SK-N-SH (cell line): ENCODE measurements at regions not wholly inside any gene's neighbourhood (a gene's known extent, or its start where the extent isn't known, plus 50 kb on each side); places are given as distances from the start of the nearest gene placed in this dataset.

Source experiments
- CTCF ChIA-PET: fragments of 300-600, 350-600 bp; formaldehyde crosslinking; extraction: SDS; loops from one replicate; lab custom pipeline; 2021; lab: Yijun Ruan, JAX
- POLR2A ChIA-PET: fragments of 350-600 bp; sonication (Branson Sonifier 250); formaldehyde crosslinking; extraction: SDS; loops from one replicate; lab custom pipeline; 2020; ENCODE audit warnings: antibody characterized with exemption, inconsistent platforms; lab: Yijun Ruan, JAX
- DNase-seq: peaks from one replicate; pipeline ENCODE4 v3.0.0; 2012
- H2AFZ ChIP-seq: fragments of 200-600 bp; sonication (generic); 2 replicates; pipeline ENCODE4 v1.8.1; 2016; ENCODE audit warnings: antibody characterized with exemption, mild to moderate bottlenecking, low read depth
- H3F3A ChIP-seq: fragments of 200-600 bp; sonication (generic); replicated peaks from 2 replicates; pipeline ENCODE3; 2016; ENCODE audit warnings: antibody characterized with exemption, mild to moderate bottlenecking; ENCODE audit not compliant: insufficient read depth
- H3K27ac ChIP-seq, 2 experiments: fragments of 200-500 bp in 1 of 2; fragments of 200-600 bp in 1 of 2; sonication (Bioruptor generic) in 1 of 2; sonication (generic), shearing (Covaris generic) in 1 of 2; 2 replicates each; pipeline versions ENCODE4 v1.5.1 to v1.6.1; 2014 to 2016; ENCODE audit warnings: low read depth in 2 of 2, inconsistent platforms in 1 of 2, low read length in 1 of 2, mild to moderate bottlenecking in 1 of 2, mixed read lengths in 1 of 2
- H3K27me3 ChIP-seq: fragments of 200-600 bp; sonication (generic), shearing (Covaris generic); 2 replicates; pipeline ENCODE4 v1.6.1; 2016; ENCODE audit warnings: mixed run types; ENCODE audit not compliant: insufficient read depth
- H3K36me3 ChIP-seq, 2 experiments: fragments of 200-500 bp in 1 of 2; fragments of 200-600 bp in 1 of 2; sonication (Bioruptor generic) in 1 of 2; sonication (generic) in 1 of 2; replicated peaks in 1 of 2; 2 replicates each; pipeline versions ENCODE3 to v1.5.1; 2014 to 2016; ENCODE audit warnings: low read length in 1 of 2, mild to moderate bottlenecking in 1 of 2; ENCODE audit not compliant: insufficient read depth in 2 of 2, control insufficient read depth in 1 of 2
- H3K4me1 ChIP-seq, 2 experiments: fragments of 200-500 bp in 1 of 2; fragments of 200-600 bp in 1 of 2; sonication (Bioruptor generic) in 1 of 2; sonication (generic), shearing (Covaris generic) in 1 of 2; 2 replicates each; pipeline versions ENCODE4 v1.5.1 to v1.6.1; 2014 to 2016; ENCODE audit warnings: low read depth in 1 of 2, low read length in 1 of 2, mixed run types in 1 of 2; ENCODE audit not compliant: insufficient read depth in 2 of 2, control insufficient read depth in 1 of 2
- H3K4me2 ChIP-seq: fragments of 200-600 bp; sonication (generic), shearing (Covaris generic); 2 replicates; pipeline ENCODE4 v1.6.1; 2017; ENCODE audit warnings: mixed run types
- H3K4me3 ChIP-seq, 2 experiments: fragments of 200-500 bp in 1 of 2; fragments of 200-600 bp in 1 of 2; sonication (Bioruptor generic) in 1 of 2; sonication (generic), shearing (Covaris generic) in 1 of 2; 2 replicates each; pipeline versions ENCODE4 v1.5.1 to v1.8.1; 2014 to 2016; ENCODE audit warnings: low read depth in 2 of 2, inconsistent platforms in 1 of 2, low read length in 1 of 2, mild to moderate bottlenecking in 1 of 2, mixed read lengths in 1 of 2, moderate library complexity in 1 of 2
- H3K79me2 ChIP-seq: fragments of 200-600 bp; sonication (generic); 2 replicates; pipeline ENCODE4 v1.8.1; 2017; ENCODE audit warnings: mild to moderate bottlenecking; ENCODE audit not compliant: insufficient read depth
- H3K9ac ChIP-seq: fragments of 200-600 bp; sonication (generic); 2 replicates; pipeline ENCODE4 v1.6.1; 2017; ENCODE audit warnings: mixed run types
- H3K9me2 ChIP-seq: fragments of 200-600 bp; sonication (generic); 2 replicates; pipeline ENCODE4 v1.6.1; 2017; ENCODE audit warnings: mixed run types
- H3K9me3 ChIP-seq: fragments of 200-600 bp; sonication (generic); 2 replicates; pipeline ENCODE4 v1.6.1; 2017; ENCODE audit warnings: mixed run types, mild to moderate bottlenecking, moderate library complexity
- H4K20me1 ChIP-seq: fragments of 200-600 bp; sonication (generic); 2 replicates; pipeline ENCODE4 v1.6.1; 2017; ENCODE audit warnings: mild to moderate bottlenecking, mixed run types; ENCODE audit not compliant: insufficient read depth
- FOXM1 ChIP-seq: IDR thresholded peaks from 2 replicates; pipeline ENCODE4 v1.4.0; 2012; ENCODE audit warnings: low read depth, mild to moderate bottlenecking
- GABPA ChIP-seq: IDR thresholded peaks from 2 replicates; pipeline ENCODE4 v1.4.0; 2012; ENCODE audit warnings: low read depth, mild to moderate bottlenecking
- GATA2 ChIP-seq: sonication (generic); formaldehyde crosslinking; IDR thresholded peaks from 2 replicates; pipeline ENCODE4 v1.5.0; 2020; ENCODE audit warnings: mild to moderate bottlenecking, missing genetic modification reagents
- JUND ChIP-seq: IDR thresholded peaks from 2 replicates; pipeline ENCODE4 v1.4.0; 2012
- NFIC ChIP-seq: IDR thresholded peaks from 2 replicates; pipeline ENCODE4 v1.4.0; 2012; ENCODE audit warnings: borderline replicate concordance
- NRF1 ChIP-seq: IDR thresholded peaks from 2 replicates; pipeline ENCODE4 v1.6.1; 2012; ENCODE audit warnings: low read depth, mild to moderate bottlenecking, low read length
- RCOR1 ChIP-seq: fragments of 150-350 bp; IDR thresholded peaks from 2 replicates; pipeline ENCODE4 v1.6.1; 2017; ENCODE audit warnings: antibody characterized with exemption, low read length
- RFX5 ChIP-seq: IDR thresholded peaks from 2 replicates; pipeline ENCODE4 v1.6.1; 2012; ENCODE audit warnings: mild to moderate bottlenecking, improper control_type of control experiment, low read length
- SMC3 ChIP-seq: IDR thresholded peaks from 2 replicates; pipeline ENCODE4 v1.6.1; 2012; ENCODE audit warnings: low read depth, low read length, improper control_type of control experiment
- TAF1 ChIP-seq: IDR thresholded peaks from 2 replicates; pipeline ENCODE4 v1.6.1; 2012; ENCODE audit warnings: low read depth, mild to moderate bottlenecking, low read length, moderate library complexity, borderline replicate concordance
- YY1 ChIP-seq: IDR thresholded peaks from 2 replicates; pipeline ENCODE4 v1.4.0; 2012; ENCODE audit warnings: low read depth, mild to moderate bottlenecking
- WGBS: methylation state at CpG from one replicate; pipeline ENCODE4 v1.1.6; 2017; ENCODE audit warnings: low lambda C conversion rate; 5-methylcytosine and 5-hydroxymethylcytosine counted together
- TF ChIP-seq, protein P1 (sequence below): IDR thresholded peaks from 2 replicates; pipeline ENCODE4 v1.4.0; 2012; ENCODE audit warnings: low read depth, borderline replicate concordance
- TF ChIP-seq, protein P2 (sequence below): IDR thresholded peaks from 2 replicates; pipeline ENCODE4 v1.4.0; 2012; ENCODE audit warnings: low read depth, borderline replicate concordance
- TF ChIP-seq, protein P3 (sequence below): IDR thresholded peaks from 2 replicates; pipeline ENCODE4 v1.6.1; 2012; ENCODE audit warnings: mild to moderate bottlenecking, low read depth, low read length, moderate library complexity

DNA sequence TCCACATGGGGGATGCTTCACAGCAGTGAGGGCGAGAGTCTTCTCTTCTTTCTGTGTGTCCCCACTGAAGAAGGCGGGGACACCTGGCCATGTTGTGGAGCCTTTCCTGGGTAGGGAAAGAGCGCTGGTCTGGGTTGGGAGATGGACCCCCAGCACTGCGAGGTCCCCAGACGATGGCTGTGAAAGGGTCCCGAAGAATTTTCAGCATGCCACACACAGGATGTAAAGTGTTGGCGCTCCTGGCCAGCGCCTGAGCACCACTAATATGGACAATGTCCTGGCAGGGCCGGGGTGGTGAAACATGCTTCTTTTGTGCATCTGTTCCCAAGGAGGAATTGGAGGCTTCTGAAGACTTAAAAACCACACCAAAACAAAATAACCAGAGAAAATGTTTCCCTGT is 77.2 kb downstream of the GLI2 start:
- H4K20me1 ChIP-seq, result peaks cover 12% of the 10 kb centered on the region; the same call in 1 of the 2 replicates
- H3K79me2 ChIP-seq, result 0 out of 2 replicates have a peak, but pooled peaks cover 2% of the 10 kb centered on the region
- no peaks in the 10 kb centered on the region for H3K9me2 ChIP-seq
- no peak overlapping the region for H3K27ac ChIP-seq
- H3K4me1 ChIP-seq, result peaks cover 0 to 13% of the 10 kb centered on the region in 2 experiments; a peak in 1 of 4 replicates
- H2AFZ ChIP-seq, result no peak overlapping the region
- TF ChIP-seq TAF1, result no peak
- no peak for TF ChIP-seq NRF1
- TF ChIP-seq JUND, result no peak
- no peak for TF ChIP-seq YY1
- no peak for TF ChIP-seq GABPA
- ChIA-PET CTCF (no interaction called here), POLR2A (no interaction called here)
- no peak overlapping the region for H3K4me3 ChIP-seq
- H3K27me3 ChIP-seq, result no peaks in the 10 kb centered on the region
- H3K9me3 ChIP-seq, result no peaks in the 10 kb centered on the region
- DNase-seq, result no peak
- peaks cover 0 to 4% of the 10 kb centered on the region in 2 experiments for H3K36me3 ChIP-seq
- H3K4me2 ChIP-seq, result no peak overlapping the region
- H3F3A ChIP-seq, result no peaks in the 10 kb centered on the region
- no peak overlapping the region for H3K9ac ChIP-seq
- 100% methylated on average over 8 of the region's 9 CpGs for WGBS

DNA sequence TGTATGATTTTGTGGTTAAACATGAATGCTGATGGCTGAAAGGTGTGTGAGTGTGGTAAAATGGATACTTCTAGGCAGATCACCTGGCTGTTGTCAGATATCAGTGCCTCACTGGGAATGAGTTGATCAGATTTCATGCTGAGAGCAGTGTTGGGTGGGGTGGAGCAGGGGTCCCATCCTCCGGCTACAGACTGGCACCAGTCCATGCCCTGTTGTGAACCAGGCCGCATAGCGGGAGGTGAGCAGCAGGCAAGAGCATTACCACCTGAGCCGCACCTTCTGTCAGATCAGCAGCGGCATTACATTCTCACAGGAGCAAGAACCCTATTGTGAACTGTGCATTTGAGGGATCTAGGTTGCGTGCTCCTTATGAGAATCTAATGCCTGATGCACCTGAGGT is 78.7 kb downstream of the GLI2 start:
- no peak for DNase-seq
- Histone ChIP-seq H3K79me2 (0 out of 2 replicates have a peak, but pooled peaks cover 2% of the 10 kb centered on the region), H3F3A (no peaks in the 10 kb centered on the region), H3K27ac (no peak overlapping the region), H3K4me1 (peaks cover 0 to 21% of the 10 kb centered on the region in 2 experiments; a peak in 2 of 4 replicates), H3K9me3 (no peaks in the 10 kb centered on the region)
- TF ChIP-seq RCOR1, result no peak
- no peak for TF ChIP-seq RFX5
- TF ChIP-seq NFIC, result no peak
- TF ChIP-seq JUND, result no peak
- TF ChIP-seq, protein P1, sequence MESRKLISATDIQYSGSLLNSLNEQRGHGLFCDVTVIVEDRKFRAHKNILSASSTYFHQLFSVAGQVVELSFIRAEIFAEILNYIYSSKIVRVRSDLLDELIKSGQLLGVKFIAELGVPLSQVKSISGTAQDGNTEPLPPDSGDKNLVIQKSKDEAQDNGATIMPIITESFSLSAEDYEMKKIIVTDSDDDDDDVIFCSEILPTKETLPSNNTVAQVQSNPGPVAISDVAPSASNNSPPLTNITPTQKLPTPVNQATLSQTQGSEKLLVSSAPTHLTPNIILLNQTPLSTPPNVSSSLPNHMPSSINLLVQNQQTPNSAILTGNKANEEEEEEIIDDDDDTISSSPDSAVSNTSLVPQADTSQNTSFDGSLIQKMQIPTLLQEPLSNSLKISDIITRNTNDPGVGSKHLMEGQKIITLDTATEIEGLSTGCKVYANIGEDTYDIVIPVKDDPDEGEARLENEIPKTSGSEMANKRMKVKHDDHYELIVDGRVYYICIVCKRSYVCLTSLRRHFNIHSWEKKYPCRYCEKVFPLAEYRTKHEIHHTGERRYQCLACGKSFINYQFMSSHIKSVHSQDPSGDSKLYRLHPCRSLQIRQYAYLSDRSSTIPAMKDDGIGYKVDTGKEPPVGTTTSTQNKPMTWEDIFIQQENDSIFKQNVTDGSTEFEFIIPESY, result no peak
- TF ChIP-seq, all 33 proteins: peak for 0
- POLR2A ChIA-PET, result no interaction called here
- Histone ChIP-seq H3K36me3 (no peaks in the 10 kb centered on the region), H4K20me1 (peaks cover 13% of the 10 kb centered on the region; the same call in 1 of the 2 replicates), H2AFZ (no peak overlapping the region), H3K27me3 (no peaks in the 10 kb centered on the region), H3K4me3 (no peak overlapping the region), H3K9me2 (no peaks in the 10 kb centered on the region), H3K9ac (no peak overlapping the region), H3K4me2 (no peak overlapping the region)
- 100% methylated on average over 1 of the region's 6 CpGs for WGBS
- CTCF ChIA-PET, result no interaction called here

DNA sequence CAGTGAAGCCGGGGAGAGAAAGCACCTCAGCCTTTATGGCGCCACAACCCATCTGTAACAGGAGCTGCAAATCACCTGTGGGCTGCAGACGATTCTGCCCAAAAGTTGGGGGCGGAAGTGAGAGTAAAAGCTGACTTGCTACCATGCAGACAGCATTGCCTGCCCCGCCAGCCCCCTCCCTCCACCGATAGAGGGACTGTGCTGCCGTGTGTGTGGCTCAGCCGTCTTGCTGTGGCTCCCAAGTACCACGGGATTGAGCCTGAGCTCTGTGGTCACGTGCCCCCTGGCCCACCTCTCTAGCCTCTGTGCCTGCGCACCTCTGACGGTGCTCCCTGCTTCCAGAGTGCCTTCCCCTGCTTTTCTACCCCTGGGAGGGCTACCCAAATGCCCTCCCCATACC is 79.6 kb downstream of the GLI2 start:
- H2AFZ ChIP-seq, result no peak overlapping the region
- no peaks in the 10 kb centered on the region for H3K27me3 ChIP-seq
- no peaks in the 10 kb centered on the region for H3K9me3 ChIP-seq
- ChIA-PET POLR2A (no interaction called here), CTCF (interaction anchor here (1.0 to 1.6 kb wide), 4 partner anchors 20 to 256 kb away, joined by 4 to 6 read pairs (median 4); partner anchors contain the start of gene GLI2)
- peaks cover 14% of the 10 kb centered on the region; the same call in 1 of the 2 replicates for H4K20me1 ChIP-seq
- DNase-seq, result no peak
- no peaks in the 10 kb centered on the region for H3K9me2 ChIP-seq
- H3K36me3 ChIP-seq, result no peaks in the 10 kb centered on the region
- no peak overlapping the region for H3K4me3 ChIP-seq
- TF ChIP-seq, protein P2, sequence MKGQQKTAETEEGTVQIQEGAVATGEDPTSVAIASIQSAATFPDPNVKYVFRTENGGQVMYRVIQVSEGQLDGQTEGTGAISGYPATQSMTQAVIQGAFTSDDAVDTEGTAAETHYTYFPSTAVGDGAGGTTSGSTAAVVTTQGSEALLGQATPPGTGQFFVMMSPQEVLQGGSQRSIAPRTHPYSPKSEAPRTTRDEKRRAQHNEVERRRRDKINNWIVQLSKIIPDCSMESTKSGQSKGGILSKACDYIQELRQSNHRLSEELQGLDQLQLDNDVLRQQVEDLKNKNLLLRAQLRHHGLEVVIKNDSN, result no peak
- TF ChIP-seq, protein P3, sequence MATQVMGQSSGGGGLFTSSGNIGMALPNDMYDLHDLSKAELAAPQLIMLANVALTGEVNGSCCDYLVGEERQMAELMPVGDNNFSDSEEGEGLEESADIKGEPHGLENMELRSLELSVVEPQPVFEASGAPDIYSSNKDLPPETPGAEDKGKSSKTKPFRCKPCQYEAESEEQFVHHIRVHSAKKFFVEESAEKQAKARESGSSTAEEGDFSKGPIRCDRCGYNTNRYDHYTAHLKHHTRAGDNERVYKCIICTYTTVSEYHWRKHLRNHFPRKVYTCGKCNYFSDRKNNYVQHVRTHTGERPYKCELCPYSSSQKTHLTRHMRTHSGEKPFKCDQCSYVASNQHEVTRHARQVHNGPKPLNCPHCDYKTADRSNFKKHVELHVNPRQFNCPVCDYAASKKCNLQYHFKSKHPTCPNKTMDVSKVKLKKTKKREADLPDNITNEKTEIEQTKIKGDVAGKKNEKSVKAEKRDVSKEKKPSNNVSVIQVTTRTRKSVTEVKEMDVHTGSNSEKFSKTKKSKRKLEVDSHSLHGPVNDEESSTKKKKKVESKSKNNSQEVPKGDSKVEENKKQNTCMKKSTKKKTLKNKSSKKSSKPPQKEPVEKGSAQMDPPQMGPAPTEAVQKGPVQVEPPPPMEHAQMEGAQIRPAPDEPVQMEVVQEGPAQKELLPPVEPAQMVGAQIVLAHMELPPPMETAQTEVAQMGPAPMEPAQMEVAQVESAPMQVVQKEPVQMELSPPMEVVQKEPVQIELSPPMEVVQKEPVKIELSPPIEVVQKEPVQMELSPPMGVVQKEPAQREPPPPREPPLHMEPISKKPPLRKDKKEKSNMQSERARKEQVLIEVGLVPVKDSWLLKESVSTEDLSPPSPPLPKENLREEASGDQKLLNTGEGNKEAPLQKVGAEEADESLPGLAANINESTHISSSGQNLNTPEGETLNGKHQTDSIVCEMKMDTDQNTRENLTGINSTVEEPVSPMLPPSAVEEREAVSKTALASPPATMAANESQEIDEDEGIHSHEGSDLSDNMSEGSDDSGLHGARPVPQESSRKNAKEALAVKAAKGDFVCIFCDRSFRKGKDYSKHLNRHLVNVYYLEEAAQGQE, result no peak
- TF ChIP-seq FOXM1 (no peak), GATA2 (CRISPR knock-in tag) (no peak), SMC3 (no peak), GABPA (no peak)
- peaks cover 0 to 20% of the 10 kb centered on the region in 2 experiments; a peak in 2 of 4 replicates for H3K4me1 ChIP-seq
- no peaks in the 10 kb centered on the region for H3F3A ChIP-seq
- no peak overlapping the region for H3K27ac ChIP-seq
- H3K79me2 ChIP-seq, result peaks cover 2% of the 10 kb centered on the region; the same call in 1 of the 2 replicates
- 91% methylated on average over 10 of the region's 12 CpGs for WGBS
- no peak overlapping the region for H3K9ac ChIP-seq
- H3K4me2 ChIP-seq, result no peak overlapping the region
